ENCODE measurements at regions not wholly inside any gene's neighbourhood (a gene's known extent, or its start where the extent isn't known, plus 50 kb on each side); places are given as distances from the start of the nearest gene placed in this dataset.

- Histone ChIP-seq H3K9me3 (ENCODE audit: control insufficient read depth, insufficient read depth, low read depth, low read length) (no peaks in the 10 kb centered on the region), H3K4me3 (ENCODE audit: low read depth, low read length) (no peak overlapping the region), H3K27ac (ENCODE audit: low read depth, low read length) (no peak overlapping the region), H3K4me1 (ENCODE audit: control insufficient read depth, insufficient read depth, low read length) (peaks cover 23% of the 10 kb centered on the region), H3K36me3 (ENCODE audit: control insufficient read depth, insufficient read depth, low read length) (no peaks in the 10 kb centered on the region), H3K9ac (ENCODE audit: low read length) (no peak overlapping the region), H3K27me3 (ENCODE audit: control insufficient read depth, insufficient read depth, low read length) (peaks cover 94% of the 10 kb centered on the region)
Measured at GRCh38 chr9:38227656-38228055, 158.6 kb upstream of the SHB start.

- Histone ChIP-seq H3K4me1 (ENCODE audit: control insufficient read depth, insufficient read depth, low read length) (peaks cover 23% of the 10 kb centered on the region), H3K4me3 (ENCODE audit: low read depth, low read length) (peak overlapping the region; percentile 19; the same call in 1 of the 2 replicates), H3K27me3 (ENCODE audit: control insufficient read depth, insufficient read depth, low read length) (peaks cover 93% of the 10 kb centered on the region), H3K36me3 (ENCODE audit: control insufficient read depth, insufficient read depth, low read length) (no peaks in the 10 kb centered on the region), H3K27ac (ENCODE audit: low read depth, low read length) (no peak overlapping the region), H3K9ac (ENCODE audit: low read length) (no peak overlapping the region), H3K9me3 (ENCODE audit: control insufficient read depth, insufficient read depth, low read depth, low read length) (no peaks in the 10 kb centered on the region)
Measured at GRCh38 chr9:38227061-38227540, 158.1 kb upstream of the SHB start.

GRCh38 chr9:38226491-38226951 is 157.5 kb upstream of the SHB start:
- Histone ChIP-seq H3K27me3 (ENCODE audit: control insufficient read depth, insufficient read depth, low read length) (peaks cover 91% of the 10 kb centered on the region), H3K36me3 (ENCODE audit: control insufficient read depth, insufficient read depth, low read length) (no peaks in the 10 kb centered on the region), H3K9ac (ENCODE audit: low read length) (no peak overlapping the region), H3K4me3 (ENCODE audit: low read depth, low read length) (0 out of 2 replicates have a peak overlapping the region, but pooled peaks have one; percentile 3), H3K9me3 (ENCODE audit: control insufficient read depth, insufficient read depth, low read depth, low read length) (no peaks in the 10 kb centered on the region), H3K27ac (ENCODE audit: low read depth, low read length) (no peak overlapping the region), H3K4me1 (ENCODE audit: control insufficient read depth, insufficient read depth, low read length) (peaks cover 23% of the 10 kb centered on the region)

- H3K4me1 ChIP-seq (ENCODE audit: control insufficient read depth, insufficient read depth, low read length): peaks cover 23% of the 10 kb centered on the region
- H3K27me3 ChIP-seq (ENCODE audit: control insufficient read depth, insufficient read depth, low read length): peaks cover 93% of the 10 kb centered on the region
- no peak overlapping the region for H3K9ac ChIP-seq (ENCODE audit: low read length)
- no peaks in the 10 kb centered on the region for H3K36me3 ChIP-seq (ENCODE audit: control insufficient read depth, insufficient read depth, low read length)
- no peak overlapping the region for H3K4me3 ChIP-seq (ENCODE audit: low read depth, low read length)
- H3K9me3 ChIP-seq (ENCODE audit: control insufficient read depth, insufficient read depth, low read depth, low read length): no peaks in the 10 kb centered on the region
- no peak overlapping the region for H3K27ac ChIP-seq (ENCODE audit: low read depth, low read length)
Measured at GRCh38 chr9:38224941-38225340, 155.9 kb upstream of the SHB start.

GRCh38 chr9:38216572-38216971 is 147.5 kb upstream of the SHB start:
- Histone ChIP-seq H3K27ac (ENCODE audit: low read depth, low read length) (no peak overlapping the region), H3K4me3 (ENCODE audit: low read depth, low read length) (no peak overlapping the region), H3K4me1 (ENCODE audit: control insufficient read depth, insufficient read depth, low read length) (peaks cover 24% of the 10 kb centered on the region), H3K9ac (ENCODE audit: low read length) (no peak overlapping the region), H3K36me3 (ENCODE audit: control insufficient read depth, insufficient read depth, low read length) (no peaks in the 10 kb centered on the region), H3K27me3 (ENCODE audit: control insufficient read depth, insufficient read depth, low read length) (peaks cover 99% of the 10 kb centered on the region), H3K9me3 (ENCODE audit: control insufficient read depth, insufficient read depth, low read depth, low read length) (no peaks in the 10 kb centered on the region)

GRCh38 chr9:38215465-38215864 is 146.4 kb upstream of the SHB start:
- Histone ChIP-seq H3K4me3 (ENCODE audit: low read depth, low read length) (no peak overlapping the region), H3K9ac (ENCODE audit: low read length) (no peak overlapping the region), H3K9me3 (ENCODE audit: control insufficient read depth, insufficient read depth, low read depth, low read length) (no peaks in the 10 kb centered on the region), H3K27ac (ENCODE audit: low read depth, low read length) (no peak overlapping the region), H3K4me1 (ENCODE audit: control insufficient read depth, insufficient read depth, low read length) (peaks cover 24% of the 10 kb centered on the region), H3K27me3 (ENCODE audit: control insufficient read depth, insufficient read depth, low read length) (peaks cover 100% of the 10 kb centered on the region), H3K36me3 (ENCODE audit: control insufficient read depth, insufficient read depth, low read length) (no peaks in the 10 kb centered on the region)

GRCh38 chr9:38214432-38214831 is 145.4 kb upstream of the SHB start:
- Histone ChIP-seq H3K9me3 (ENCODE audit: control insufficient read depth, insufficient read depth, low read depth, low read length) (no peaks in the 10 kb centered on the region), H3K27me3 (ENCODE audit: control insufficient read depth, insufficient read depth, low read length) (peaks cover 100% of the 10 kb centered on the region), H3K4me1 (ENCODE audit: control insufficient read depth, insufficient read depth, low read length) (peaks cover 24% of the 10 kb centered on the region), H3K9ac (ENCODE audit: low read length) (no peak overlapping the region), H3K4me3 (ENCODE audit: low read depth, low read length) (no peak overlapping the region), H3K36me3 (ENCODE audit: control insufficient read depth, insufficient read depth, low read length) (no peaks in the 10 kb centered on the region), H3K27ac (ENCODE audit: low read depth, low read length) (no peak overlapping the region)

GRCh38 chr9:38213631-38214299 is 144.7 kb upstream of the SHB start:
- Histone ChIP-seq H3K36me3 (ENCODE audit: control insufficient read depth, insufficient read depth, low read length) (no peaks in the 10 kb centered on the region), H3K27ac (ENCODE audit: low read depth, low read length) (no peak overlapping the region), H3K27me3 (ENCODE audit: control insufficient read depth, insufficient read depth, low read length) (peaks cover 100% of the 10 kb centered on the region), H3K9me3 (ENCODE audit: control insufficient read depth, insufficient read depth, low read depth, low read length) (no peaks in the 10 kb centered on the region), H3K4me3 (ENCODE audit: low read depth, low read length) (no peak overlapping the region), H3K9ac (ENCODE audit: low read length) (no peak overlapping the region), H3K4me1 (ENCODE audit: control insufficient read depth, insufficient read depth, low read length) (peaks cover 24% of the 10 kb centered on the region)

GRCh38 chr9:38212016-38212415 is 143.0 kb upstream of the SHB start:
- H3K36me3 ChIP-seq (ENCODE audit: control insufficient read depth, insufficient read depth, low read length): no peaks in the 10 kb centered on the region
- H3K27ac ChIP-seq (ENCODE audit: low read depth, low read length): no peak overlapping the region
- no peak overlapping the region for H3K4me3 ChIP-seq (ENCODE audit: low read depth, low read length)
- peaks cover 100% of the 10 kb centered on the region for H3K27me3 ChIP-seq (ENCODE audit: control insufficient read depth, insufficient read depth, low read length)
- peaks cover 24% of the 10 kb centered on the region for H3K4me1 ChIP-seq (ENCODE audit: control insufficient read depth, insufficient read depth, low read length)
- 0 out of 2 replicates have a peak, but pooled peaks cover 6% of the 10 kb centered on the region for H3K9me3 ChIP-seq (ENCODE audit: control insufficient read depth, insufficient read depth, low read depth, low read length)
- no peak overlapping the region for H3K9ac ChIP-seq (ENCODE audit: low read length)

- peaks cover 24% of the 10 kb centered on the region for H3K4me1 ChIP-seq (ENCODE audit: control insufficient read depth, insufficient read depth, low read length)
- H3K27ac ChIP-seq (ENCODE audit: low read depth, low read length): no peak overlapping the region
- H3K36me3 ChIP-seq (ENCODE audit: control insufficient read depth, insufficient read depth, low read length): no peaks in the 10 kb centered on the region
- H3K9ac ChIP-seq (ENCODE audit: low read length): no peak overlapping the region
- peaks cover 95% of the 10 kb centered on the region for H3K27me3 ChIP-seq (ENCODE audit: control insufficient read depth, insufficient read depth, low read length)
- no peak overlapping the region for H3K4me3 ChIP-seq (ENCODE audit: low read depth, low read length)
- 0 out of 2 replicates have a peak, but pooled peaks cover 6% of the 10 kb centered on the region for H3K9me3 ChIP-seq (ENCODE audit: control insufficient read depth, insufficient read depth, low read depth, low read length)
Measured at GRCh38 chr9:38211002-38211401, 142.0 kb upstream of the SHB start.

- Histone ChIP-seq H3K36me3 (ENCODE audit: control insufficient read depth, insufficient read depth, low read length) (no peaks in the 10 kb centered on the region), H3K9ac (ENCODE audit: low read length) (no peak overlapping the region), H3K4me3 (ENCODE audit: low read depth, low read length) (no peak overlapping the region), H3K4me1 (ENCODE audit: control insufficient read depth, insufficient read depth, low read length) (peaks cover 7% of the 10 kb centered on the region; the same call in 1 of the 2 replicates), H3K27ac (ENCODE audit: low read depth, low read length) (no peak overlapping the region), H3K27me3 (ENCODE audit: control insufficient read depth, insufficient read depth, low read length) (peaks cover 92% of the 10 kb centered on the region), H3K9me3 (ENCODE audit: control insufficient read depth, insufficient read depth, low read depth, low read length) (0 out of 2 replicates have a peak, but pooled peaks cover 6% of the 10 kb centered on the region)
Measured at GRCh38 chr9:38208206-38208901, 139.3 kb upstream of the SHB start.

All from HUES6 (cell line).